HepG2 (cell line): ENCODE measurements at regions not wholly inside any gene's neighbourhood (a gene's known extent, or its start where the extent isn't known, plus 50 kb on each side); places are given as distances from the start of the nearest gene placed in this dataset.

Experiments
- ATAC-seq: fragments of 200-7000 bp; cut with Tn5 transposase; 3 replicates; pipeline ENCODE4 v1.9.1; 2020; ENCODE audit warnings: mild to moderate bottlenecking, moderate library complexity
- BruUV-seq: library from RNA; stranded (reverse); fragments of 400-500 nt; replicated peaks from 2 replicates; lab custom pipeline; 2021; lab: Mats Ljungman, UMichigan
- CTCF ChIA-PET: fragments of 300-600 bp; formaldehyde crosslinking; extraction: SDS; loops from one replicate; lab custom pipeline; 2021; ENCODE audit warnings: low total read pairs, inconsistent platforms, low intra/inter-chr PET ratio; lab: Yijun Ruan, JAX
- POLR2A ChIA-PET: fragments of 350-600 bp; sonication (Branson Sonifier 250); formaldehyde crosslinking; loops from one replicate; lab custom pipeline; 2020; ENCODE audit warnings: antibody characterized with exemption, inconsistent platforms; lab: Yijun Ruan, JAX
- DNase-seq: peaks from one replicate; pipeline ENCODE4 v3.0.0-alpha.2; 2015; ENCODE audit warnings: low spot score
- FAIRE-seq: peaks from 3 replicates; lab custom pipeline; 2011; peaks lifted over from hg19 to GRCh38; lab: Jason Lieb, UNC
- H2AFZ ChIP-seq: one replicate; pipeline ENCODE4 v1.6.1; 2011; ENCODE audit warnings: low read length, inconsistent platforms
- H3K27ac ChIP-seq: fragments of 300-600 bp; 3 replicates; pipeline ENCODE4 v1.8.0; 2011; ENCODE audit warnings: mixed run types, mild to moderate bottlenecking, mixed read lengths, low read length, inconsistent platforms; ENCODE audit not compliant: insufficient read depth; ENCODE audit errors: extremely low read length
- H3K27me3 ChIP-seq, 2 experiments: fragments of 200-600 bp in 1 of 2; 2 replicates in 1 of 2; 3 replicates in 1 of 2; pipeline versions ENCODE4 v1.6.0 to v1.8.0; 2011; ENCODE audit warnings: low read length in 2 of 2, mild to moderate bottlenecking in 2 of 2, moderate library complexity in 2 of 2, inconsistent platforms in 1 of 2; ENCODE audit not compliant: insufficient read depth in 2 of 2, control insufficient read depth in 1 of 2
- H3K36me3 ChIP-seq, 2 experiments: fragments of 200-600 bp in 1 of 2; replicated peaks in 1 of 2; 2 replicates in 1 of 2; 3 replicates in 1 of 2; pipeline versions ENCODE4 v1.5.1 to v1.8.0; 2011; ENCODE audit warnings: low read length in 2 of 2, inconsistent platforms in 1 of 2; ENCODE audit not compliant: insufficient read depth in 2 of 2, control insufficient read depth in 1 of 2
- H3K4me1 ChIP-seq: 2 replicates; pipeline ENCODE4 v1.5.1; 2012; ENCODE audit warnings: low read length, inconsistent platforms; ENCODE audit not compliant: insufficient read depth
- H3K4me2 ChIP-seq: 2 replicates; pipeline ENCODE4 v1.6.0; 2011; ENCODE audit warnings: low read depth, low read length, inconsistent platforms
- H3K4me3 ChIP-seq, 3 experiments: fragments of 200-600 bp in 1 of 3; sonication (generic), shearing (Covaris generic) in 1 of 3; replicated peaks in 1 of 3; 2 replicates each; pipeline ENCODE4 v1.5.1; 2011 to 2016; ENCODE audit warnings: low read length in 3 of 3, inconsistent platforms in 2 of 3, low read depth in 2 of 3, mild to moderate bottlenecking in 2 of 3, control low read depth in 1 of 3, mixed read lengths in 1 of 3; ENCODE audit not compliant: insufficient read depth in 1 of 3
- H3K79me2 ChIP-seq: one replicate; pipeline ENCODE4 v1.6.1; 2011; ENCODE audit warnings: low read length, inconsistent platforms; ENCODE audit not compliant: insufficient read depth
- H3K9ac ChIP-seq: 2 replicates; pipeline ENCODE4 v1.6.0; 2011; ENCODE audit warnings: mild to moderate bottlenecking, low read depth, low read length, inconsistent platforms; ENCODE audit not compliant: insufficient read depth
- H3K9me3 ChIP-seq: 2 replicates; pipeline ENCODE4 v1.5.1; 2012; ENCODE audit warnings: mild to moderate bottlenecking, low read length
- H4K20me1 ChIP-seq: 2 replicates; pipeline ENCODE4 v1.6.0; 2011; ENCODE audit warnings: inconsistent platforms, mild to moderate bottlenecking, low read length, moderate library complexity; ENCODE audit not compliant: insufficient read depth
- FLYWCH1 ChIP-seq: sonication (generic); formaldehyde crosslinking; IDR thresholded peaks from 2 replicates; pipeline ENCODE4 v1.8.1; 2023; ENCODE audit warnings: mild to moderate bottlenecking, missing genetic modification reagents
- HINFP ChIP-seq: sonication (generic); formaldehyde crosslinking; IDR thresholded peaks from 2 replicates; pipeline ENCODE4 v1.4.0; 2020; ENCODE audit warnings: low read depth, mild to moderate bottlenecking, missing genetic modification reagents
- HNRNPLL ChIP-seq: fragments of 200-400 bp; formaldehyde crosslinking; IDR thresholded peaks from 2 replicates; pipeline ENCODE4 v1.6.1; 2017; ENCODE audit warnings: mild to moderate bottlenecking, low read depth, low read length; ENCODE audit not compliant: poor library complexity, severe bottlenecking
- JUN ChIP-seq: sonication (generic); formaldehyde crosslinking; IDR thresholded peaks from 2 replicates; pipeline ENCODE4 v1.4.0; 2020; ENCODE audit warnings: mild to moderate bottlenecking, missing genetic modification reagents
- NONO ChIP-seq, 2 experiments: fragments of 450-650 bp in 1 of 2; sonication (generic) in 1 of 2; formaldehyde crosslinking in 1 of 2; IDR thresholded peaks in 1 of 2; conservative IDR thresholded peaks in 1 of 2; 2 replicates each; pipeline versions ENCODE4 v1.6.1 to v1.8.0; 2017 to 2022; ENCODE audit warnings: mild to moderate bottlenecking in 1 of 2, missing genetic modification reagents in 1 of 2, moderate library complexity in 1 of 2
- NR2C2 ChIP-seq: sonication (generic); formaldehyde crosslinking; IDR thresholded peaks from 2 replicates; pipeline ENCODE4 v1.4.0; 2020; ENCODE audit warnings: missing genetic modification reagents, mild to moderate bottlenecking, moderate library complexity, borderline replicate concordance
- RFXAP ChIP-seq: sonication (generic); formaldehyde crosslinking; IDR thresholded peaks from 2 replicates; pipeline ENCODE4 v1.4.0; 2020; ENCODE audit warnings: missing genetic modification reagents, borderline replicate concordance
- TAF1 ChIP-seq: sonication (generic); formaldehyde crosslinking; IDR thresholded peaks from 2 replicates; pipeline ENCODE4 v1.4.0; 2020; ENCODE audit warnings: missing genetic modification reagents
- ZNF124 ChIP-seq: sonication (generic); formaldehyde crosslinking; IDR thresholded peaks from 2 replicates; pipeline ENCODE4 v1.4.0; 2020; ENCODE audit warnings: missing genetic modification reagents
- ZNF362 ChIP-seq: sonication (generic); formaldehyde crosslinking; IDR thresholded peaks from 2 replicates; pipeline ENCODE4 v1.4.0; 2020; ENCODE audit warnings: missing genetic modification reagents, mild to moderate bottlenecking, borderline replicate concordance
- ZNF431 ChIP-seq: sonication (generic); formaldehyde crosslinking; IDR thresholded peaks from 2 replicates; pipeline ENCODE4 v1.9.0; 2022; ENCODE audit warnings: missing genetic modification reagents, low read depth, mild to moderate bottlenecking, borderline replicate concordance
- whole genome bisulfite sequencing: methylation state at CpG from one replicate; pipeline ENCODE4 v1.1.6; 2017; ENCODE audit warnings: low lambda C conversion rate; 5-methylcytosine and 5-hydroxymethylcytosine counted together
- in situ Hi-C: cut with HindIII; loops from 2 replicates; pipeline ENCODE4 v1.10.0; 2017; ENCODE audit warnings: low pct_unique_long_range_greater_than_20kb; ENCODE audit not compliant: extremely low pct_ligation_motif_present
- intact Hi-C: fragments of 100-400 bp; cut with micrococcal nuclease; formaldehyde crosslinking; loops from one replicate; pipeline ENCODE4 v1.10.0; 2022; ENCODE audit not compliant: unreplicated experiment
- TF ChIP-seq, protein P1 (sequence below): sonication (generic); formaldehyde crosslinking; IDR thresholded peaks from 2 replicates; pipeline ENCODE4 v1.8.1; 2023; ENCODE audit warnings: mild to moderate bottlenecking, missing genetic modification reagents, borderline replicate concordance
- TF ChIP-seq, protein P2 (sequence below): sonication (generic); formaldehyde crosslinking; IDR thresholded peaks from 2 replicates; pipeline ENCODE4 v1.5.1; 2020; ENCODE audit warnings: mild to moderate bottlenecking, missing genetic modification reagents, borderline replicate concordance
- TF ChIP-seq, protein P3 (sequence below): sonication (generic); formaldehyde crosslinking; IDR thresholded peaks from 2 replicates; pipeline ENCODE4 v1.4.0; 2020; ENCODE audit warnings: mild to moderate bottlenecking, missing genetic modification reagents

GRCh38 chr13:111608556-111608955, 288.1 kb downstream of the TEX29 start:
- ChIA-PET CTCF (no interaction called here), POLR2A (no interaction called here)
- Histone ChIP-seq H3K9ac (no peak overlapping the region), H3K27ac (no peak overlapping the region), H3K27me3 (no peaks in the 10 kb centered on the region; a peak in 3 of 5 replicates), H3K79me2 (no peaks in the 10 kb centered on the region), H3K4me1 (no peaks in the 10 kb centered on the region), H3K9me3 (no peaks in the 10 kb centered on the region), H3K36me3 (no peaks in the 10 kb centered on the region)
- no peak for ATAC-seq
- FAIRE-seq: no peak
- in situ Hi-C loops: no loop called here
- TF ChIP-seq, protein P1, sequence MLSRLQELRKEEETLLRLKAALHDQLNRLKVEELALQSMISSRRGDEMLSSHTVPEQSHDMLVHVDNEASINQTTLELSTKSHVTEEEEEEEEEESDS (CRISPR knock-in tag): no peak
- no peak for TF ChIP-seq FLYWCH1 (CRISPR knock-in tag)
- TF ChIP-seq, protein P2, sequence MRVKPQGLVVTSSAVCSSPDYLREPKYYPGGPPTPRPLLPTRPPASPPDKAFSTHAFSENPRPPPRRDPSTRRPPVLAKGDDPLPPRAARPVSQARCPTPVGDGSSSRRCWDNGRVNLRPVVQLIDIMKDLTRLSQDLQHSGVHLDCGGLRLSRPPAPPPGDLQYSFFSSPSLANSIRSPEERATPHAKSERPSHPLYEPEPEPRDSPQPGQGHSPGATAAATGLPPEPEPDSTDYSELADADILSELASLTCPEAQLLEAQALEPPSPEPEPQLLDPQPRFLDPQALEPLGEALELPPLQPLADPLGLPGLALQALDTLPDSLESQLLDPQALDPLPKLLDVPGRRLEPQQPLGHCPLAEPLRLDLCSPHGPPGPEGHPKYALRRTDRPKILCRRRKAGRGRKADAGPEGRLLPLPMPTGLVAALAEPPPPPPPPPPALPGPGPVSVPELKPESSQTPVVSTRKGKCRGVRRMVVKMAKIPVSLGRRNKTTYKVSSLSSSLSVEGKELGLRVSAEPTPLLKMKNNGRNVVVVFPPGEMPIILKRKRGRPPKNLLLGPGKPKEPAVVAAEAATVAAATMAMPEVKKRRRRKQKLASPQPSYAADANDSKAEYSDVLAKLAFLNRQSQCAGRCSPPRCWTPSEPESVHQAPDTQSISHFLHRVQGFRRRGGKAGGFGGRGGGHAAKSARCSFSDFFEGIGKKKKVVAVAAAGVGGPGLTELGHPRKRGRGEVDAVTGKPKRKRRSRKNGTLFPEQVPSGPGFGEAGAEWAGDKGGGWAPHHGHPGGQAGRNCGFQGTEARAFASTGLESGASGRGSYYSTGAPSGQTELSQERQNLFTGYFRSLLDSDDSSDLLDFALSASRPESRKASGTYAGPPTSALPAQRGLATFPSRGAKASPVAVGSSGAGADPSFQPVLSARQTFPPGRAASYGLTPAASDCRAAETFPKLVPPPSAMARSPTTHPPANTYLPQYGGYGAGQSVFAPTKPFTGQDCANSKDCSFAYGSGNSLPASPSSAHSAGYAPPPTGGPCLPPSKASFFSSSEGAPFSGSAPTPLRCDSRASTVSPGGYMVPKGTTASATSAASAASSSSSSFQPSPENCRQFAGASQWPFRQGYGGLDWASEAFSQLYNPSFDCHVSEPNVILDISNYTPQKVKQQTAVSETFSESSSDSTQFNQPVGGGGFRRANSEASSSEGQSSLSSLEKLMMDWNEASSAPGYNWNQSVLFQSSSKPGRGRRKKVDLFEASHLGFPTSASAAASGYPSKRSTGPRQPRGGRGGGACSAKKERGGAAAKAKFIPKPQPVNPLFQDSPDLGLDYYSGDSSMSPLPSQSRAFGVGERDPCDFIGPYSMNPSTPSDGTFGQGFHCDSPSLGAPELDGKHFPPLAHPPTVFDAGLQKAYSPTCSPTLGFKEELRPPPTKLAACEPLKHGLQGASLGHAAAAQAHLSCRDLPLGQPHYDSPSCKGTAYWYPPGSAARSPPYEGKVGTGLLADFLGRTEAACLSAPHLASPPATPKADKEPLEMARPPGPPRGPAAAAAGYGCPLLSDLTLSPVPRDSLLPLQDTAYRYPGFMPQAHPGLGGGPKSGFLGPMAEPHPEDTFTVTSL (CRISPR knock-in tag): no peak
- TF ChIP-seq TAF1 (CRISPR knock-in tag): no peak
- TF ChIP-seq ZNF124: no peak
- no peak for TF ChIP-seq ZNF362 (CRISPR knock-in tag)
- no peak for TF ChIP-seq ZNF431 (CRISPR knock-in tag)
- TF ChIP-seq JUN (CRISPR knock-in tag): no peak
- no peak for TF ChIP-seq NR2C2 (CRISPR knock-in tag)
- TF ChIP-seq RFXAP (CRISPR knock-in tag): no peak
- TF ChIP-seq HINFP (CRISPR knock-in tag): no peak
- TF ChIP-seq HNRNPLL: no peak
- no peak for TF ChIP-seq NONO (IDR thresholded peaks at IDR 0.05)
- TF ChIP-seq NONO (CRISPR knock-in tag; conservative IDR thresholded peaks at IDR 0.05): no peak
- TF ChIP-seq, protein P3, sequence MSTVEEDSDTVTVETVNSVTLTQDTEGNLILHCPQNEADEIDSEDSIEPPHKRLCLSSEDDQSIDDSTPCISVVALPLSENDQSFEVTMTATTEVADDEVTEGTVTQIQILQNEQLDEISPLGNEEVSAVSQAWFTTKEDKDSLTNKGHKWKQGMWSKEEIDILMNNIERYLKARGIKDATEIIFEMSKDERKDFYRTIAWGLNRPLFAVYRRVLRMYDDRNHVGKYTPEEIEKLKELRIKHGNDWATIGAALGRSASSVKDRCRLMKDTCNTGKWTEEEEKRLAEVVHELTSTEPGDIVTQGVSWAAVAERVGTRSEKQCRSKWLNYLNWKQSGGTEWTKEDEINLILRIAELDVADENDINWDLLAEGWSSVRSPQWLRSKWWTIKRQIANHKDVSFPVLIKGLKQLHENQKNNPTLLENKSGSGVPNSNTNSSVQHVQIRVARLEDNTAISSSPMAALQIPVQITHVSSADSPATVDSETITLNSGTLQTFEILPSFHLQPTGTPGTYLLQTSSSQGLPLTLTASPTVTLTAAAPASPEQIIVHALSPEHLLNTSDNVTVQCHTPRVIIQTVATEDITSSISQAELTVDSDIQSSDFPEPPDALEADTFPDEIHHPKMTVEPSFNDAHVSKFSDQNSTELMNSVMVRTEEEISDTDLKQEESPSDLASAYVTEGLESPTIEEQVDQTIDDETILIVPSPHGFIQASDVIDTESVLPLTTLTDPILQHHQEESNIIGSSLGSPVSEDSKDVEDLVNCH (CRISPR knock-in tag): no peak
- TF ChIP-seq, all 625 proteins: peak for 0
- no peak overlapping the region for H3K4me3 ChIP-seq
- no peak overlapping the region for H3K4me2 ChIP-seq
- no TSS peak for BruUV-seq
- no peaks in the 10 kb centered on the region for H4K20me1 ChIP-seq
- intact Hi-C loops: no loop called here
- H2AFZ ChIP-seq: no peak overlapping the region
- 53% methylated on average over 5 of the region's 5 CpGs for WGBS
- DNase-seq: no peak
